GM12878 (cell line): ENCODE measurements at regions not wholly inside any gene's neighbourhood (a gene's known extent, or its start where the extent isn't known, plus 50 kb on each side); places are given as distances from the start of the nearest gene placed in this dataset.

Experiments
- ATAC-seq: fragments of 200-7000 bp; cut with Tn5 transposase; 3 replicates; pipeline ENCODE4 v1.9.1; 2020; ENCODE audit warnings: mild to moderate bottlenecking, moderate library complexity
- BruUV-seq: library from RNA; stranded (reverse); fragments of 400-500 nt; replicated peaks from 2 replicates; lab custom pipeline; 2021; lab: Mats Ljungman, UMichigan
- CTCF ChIA-PET: fragments of 300-600 bp; sonication (Branson Sonifier 250); formaldehyde crosslinking; extraction: SDS; loops from one replicate; lab custom pipeline; 2021; ENCODE audit warnings: inconsistent platforms; lab: Yijun Ruan, JAX
- POLR2A ChIA-PET: fragments of 350-600 bp; formaldehyde crosslinking; extraction: SDS; loops from one replicate; lab custom pipeline; 2021; ENCODE audit warnings: inconsistent platforms; lab: Charles Lee
- RAD21 ChIA-PET: fragments of 300-600 bp; sonication (Branson Sonifier 250); formaldehyde crosslinking; loops from one replicate; lab custom pipeline; 2023; ENCODE audit warnings: antibody characterized with exemption; ENCODE audit not compliant: unreplicated experiment; lab: Charles Lee
- SMC1A ChIA-PET: fragments of 300-600 bp; sonication (Branson Sonifier 250); formaldehyde crosslinking; loops from one replicate; lab custom pipeline; 2023; ENCODE audit not compliant: unreplicated experiment, uncharacterized antibody; lab: Charles Lee
- DNase-seq: peaks from one replicate; pipeline ENCODE4 v3.0.0-alpha.2; 2011; ENCODE audit warnings: low read depth, low spot score
- FAIRE-seq: peaks from 3 replicates; lab custom pipeline; 2011; peaks lifted over from hg19 to GRCh38; lab: Jason Lieb, UNC
- H2AFZ ChIP-seq: 2 replicates; pipeline ENCODE4 v1.6.0; 2011; ENCODE audit warnings: low read depth, low read length, control low read depth; ENCODE audit not compliant: control insufficient read depth
- H3K27ac ChIP-seq: 2 replicates; pipeline ENCODE4 v1.5.1; 2011; ENCODE audit warnings: control low read depth; ENCODE audit not compliant: control insufficient read depth, insufficient read depth
- H3K27me3 ChIP-seq, 2 experiments: replicated peaks in 1 of 2; 2 replicates each; pipeline versions ENCODE4 v1.6.0 to v1.6.1; 2011; ENCODE audit warnings: low read length in 1 of 2; ENCODE audit not compliant: control insufficient read depth in 2 of 2, insufficient read depth in 2 of 2
- H3K36me3 ChIP-seq, 2 experiments: 2 replicates each; pipeline ENCODE4 v1.5.1; 2011; ENCODE audit warnings: low read length in 1 of 2; ENCODE audit not compliant: control insufficient read depth in 2 of 2, insufficient read depth in 2 of 2
- H3K4me1 ChIP-seq: 2 replicates; pipeline ENCODE4 v1.6.1; 2011; ENCODE audit warnings: mild to moderate bottlenecking, low read length, moderate library complexity, mixed read lengths; ENCODE audit not compliant: control insufficient read depth, insufficient read depth
- H3K4me2 ChIP-seq: 2 replicates; pipeline ENCODE4 v1.6.0; 2011; ENCODE audit warnings: control low read depth; ENCODE audit not compliant: control insufficient read depth, insufficient read depth
- H3K4me3 ChIP-seq: fragments of 200-600 bp; sonication (generic); 2 replicates; pipeline ENCODE4 v1.5.1; 2016
- H3K79me2 ChIP-seq: 2 replicates; pipeline ENCODE4 v1.6.0; 2011; ENCODE audit warnings: low read length; ENCODE audit not compliant: control insufficient read depth, insufficient read depth
- H3K9ac ChIP-seq: 2 replicates; pipeline ENCODE4 v1.8.0; 2011; ENCODE audit warnings: low read length, control low read depth, mixed read lengths; ENCODE audit not compliant: control insufficient read depth, insufficient read depth
- H3K9me3 ChIP-seq: replicated peaks from 3 replicates; pipeline ENCODE4 v1.5.1; 2011; ENCODE audit warnings: mild to moderate bottlenecking, low read length; ENCODE audit not compliant: control insufficient read depth, insufficient read depth
- H4K20me1 ChIP-seq: 2 replicates; pipeline ENCODE4 v1.6.0; 2011; ENCODE audit not compliant: control insufficient read depth, insufficient read depth
- HDAC6 ChIP-seq: fragments of 200-600 bp; sonication (generic); IDR thresholded peaks from one replicate; pipeline ENCODE4 v1.8.0; 2017; ENCODE audit warnings: antibody characterized with exemption; ENCODE audit not compliant: unreplicated experiment
- MTA2 ChIP-seq: fragments of 450-650 bp; IDR thresholded peaks from 2 replicates; pipeline ENCODE4 v1.6.1; 2016; ENCODE audit warnings: low read depth, mild to moderate bottlenecking, moderate library complexity
- NFIC ChIP-seq: IDR thresholded peaks from 2 replicates; pipeline ENCODE4 v1.6.1; 2012; ENCODE audit warnings: low read depth, mild to moderate bottlenecking, inconsistent platforms, low read length, moderate library complexity
- NFXL1 ChIP-seq: fragments of 450-650 bp; IDR thresholded peaks from 2 replicates; pipeline ENCODE4 v1.6.1; 2017; ENCODE audit warnings: antibody characterized with exemption, mild to moderate bottlenecking, borderline replicate concordance
- NR2C1 ChIP-seq: fragments of 450-650 bp; IDR thresholded peaks from 2 replicates; pipeline ENCODE4 v1.6.1; 2017; ENCODE audit warnings: antibody characterized with exemption, mild to moderate bottlenecking, moderate library complexity
- TCF12 ChIP-seq: IDR thresholded peaks from 2 replicates; pipeline ENCODE4 v1.6.1; 2011; ENCODE audit warnings: low read depth, mild to moderate bottlenecking, low read length
- WGBS: methylation state at CpG from one replicate; pipeline ENCODE4 v1.1.6; 2016; ENCODE audit warnings: low lambda C conversion rate; ENCODE audit not compliant: insufficient replicate concordance, insufficient coverage; ENCODE audit errors: missing lambda C conversion rate; 5-methylcytosine and 5-hydroxymethylcytosine counted together
- in situ Hi-C: fragments of 300-500 bp; cut with MboI; formaldehyde crosslinking; loops from 9 replicates; pipeline ENCODE4 v1.14.3; 2018; ENCODE audit warnings: mixed read lengths
- intact Hi-C: fragments of 100-400 bp; cut with micrococcal nuclease; formaldehyde crosslinking; loops from one replicate; pipeline ENCODE4 v1.14.2; 2022; ENCODE audit not compliant: unreplicated experiment
- TF ChIP-seq, protein P1 (sequence below): fragments of 450-650 bp; IDR thresholded peaks from 2 replicates; pipeline ENCODE4 v1.6.1; 2017; ENCODE audit warnings: mild to moderate bottlenecking, low read depth, inconsistent platforms; ENCODE audit not compliant: poor library complexity, severe bottlenecking

DNA sequence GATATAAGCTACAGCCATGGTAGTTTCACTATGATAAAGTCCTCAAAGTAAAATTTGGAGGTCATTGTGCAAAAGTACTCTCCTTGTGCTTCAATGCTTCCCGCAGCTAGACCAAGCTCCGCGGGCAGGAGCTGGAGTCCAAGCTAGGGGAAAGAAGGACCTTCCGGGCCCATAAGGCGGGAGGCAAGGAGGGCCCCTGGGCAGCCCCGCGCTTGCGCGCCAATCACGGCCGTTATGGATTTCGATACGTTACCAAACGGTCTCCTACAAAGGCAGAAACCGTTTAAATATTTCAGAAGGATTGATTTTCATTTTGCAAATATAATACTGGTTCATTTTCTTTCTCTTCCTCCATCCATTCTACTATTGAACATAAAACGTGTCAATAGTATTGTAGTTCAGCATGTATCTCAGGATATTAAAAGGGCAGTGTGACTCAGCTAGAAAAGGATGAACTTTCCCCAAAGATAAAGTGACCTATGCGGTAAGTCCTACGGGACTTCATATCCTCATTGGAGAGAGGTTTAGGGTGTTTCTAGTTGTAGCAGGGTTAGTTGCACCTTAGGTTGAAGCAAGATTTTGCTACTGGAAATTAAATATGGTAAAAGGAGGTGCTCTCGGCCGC, 128.0 kb downstream of the KIF20B start:
- WGBS = 76% methylated on average over 20 of the region's 20 CpGs
- intact Hi-C loops (no loop called here), in situ Hi-C loops (no loop called here)
- FAIRE-seq (no peak), ATAC-seq (no peak), DNase-seq (no peak)
- ChIA-PET CTCF (no interaction called here), RAD21 (no interaction called here), SMC1A (interaction anchor here (1.1 kb wide), 1 partner anchor 15 kb away, joined by 3 read pairs; no protein-coding TSS in a partner anchor), POLR2A (no interaction called here)
- no peaks in the 10 kb centered on the region; the same call in 2 of the 3 replicates for H3K9me3 ChIP-seq
- H3K9ac ChIP-seq = no peak overlapping the region
- no peak overlapping the region; the same call in 1 of the 2 replicates for H2AFZ ChIP-seq
- H3K27ac ChIP-seq = no peak overlapping the region
- H3K4me3 ChIP-seq = no peak overlapping the region
- H3K36me3 ChIP-seq = no peaks in the 10 kb centered on the region
- BruUV-seq = no TSS peak
- H4K20me1 ChIP-seq = no peaks in the 10 kb centered on the region
- no peak overlapping the region for H3K4me2 ChIP-seq
- TF ChIP-seq NFIC (no peak), NR2C1 (no peak), NFXL1 (no peak), MTA2 (no peak), TCF12 (no peak), HDAC6 (no peak)
- TF ChIP-seq, protein P1, sequence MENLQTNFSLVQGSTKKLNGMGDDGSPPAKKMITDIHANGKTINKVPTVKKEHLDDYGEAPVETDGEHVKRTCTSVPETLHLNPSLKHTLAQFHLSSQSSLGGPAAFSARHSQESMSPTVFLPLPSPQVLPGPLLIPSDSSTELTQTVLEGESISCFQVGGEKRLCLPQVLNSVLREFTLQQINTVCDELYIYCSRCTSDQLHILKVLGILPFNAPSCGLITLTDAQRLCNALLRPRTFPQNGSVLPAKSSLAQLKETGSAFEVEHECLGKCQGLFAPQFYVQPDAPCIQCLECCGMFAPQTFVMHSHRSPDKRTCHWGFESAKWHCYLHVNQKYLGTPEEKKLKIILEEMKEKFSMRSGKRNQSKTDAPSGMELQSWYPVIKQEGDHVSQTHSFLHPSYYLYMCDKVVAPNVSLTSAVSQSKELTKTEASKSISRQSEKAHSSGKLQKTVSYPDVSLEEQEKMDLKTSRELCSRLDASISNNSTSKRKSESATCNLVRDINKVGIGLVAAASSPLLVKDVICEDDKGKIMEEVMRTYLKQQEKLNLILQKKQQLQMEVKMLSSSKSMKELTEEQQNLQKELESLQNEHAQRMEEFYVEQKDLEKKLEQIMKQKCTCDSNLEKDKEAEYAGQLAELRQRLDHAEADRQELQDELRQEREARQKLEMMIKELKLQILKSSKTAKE = no peak
- H3K4me1 ChIP-seq = no peaks in the 10 kb centered on the region
- no peaks in the 10 kb centered on the region for H3K27me3 ChIP-seq
- no peaks in the 10 kb centered on the region for H3K79me2 ChIP-seq
